ENCODE measurements at regions not wholly inside any gene's neighbourhood (a gene's known extent, or its start where the extent isn't known, plus 50 kb on each side); places are given as distances from the start of the nearest gene placed in this dataset.

- no peak for DNase-seq (ENCODE audit: low spot score)
These were observed 54.8 kb downstream of the CCDC71L start for GRCh38 chr7:106606120-106606519.

GRCh38 chr7:106604971-106605370, 56.0 kb downstream of the CCDC71L start:
- DNase-seq (ENCODE audit: low spot score): no peak

DNA sequence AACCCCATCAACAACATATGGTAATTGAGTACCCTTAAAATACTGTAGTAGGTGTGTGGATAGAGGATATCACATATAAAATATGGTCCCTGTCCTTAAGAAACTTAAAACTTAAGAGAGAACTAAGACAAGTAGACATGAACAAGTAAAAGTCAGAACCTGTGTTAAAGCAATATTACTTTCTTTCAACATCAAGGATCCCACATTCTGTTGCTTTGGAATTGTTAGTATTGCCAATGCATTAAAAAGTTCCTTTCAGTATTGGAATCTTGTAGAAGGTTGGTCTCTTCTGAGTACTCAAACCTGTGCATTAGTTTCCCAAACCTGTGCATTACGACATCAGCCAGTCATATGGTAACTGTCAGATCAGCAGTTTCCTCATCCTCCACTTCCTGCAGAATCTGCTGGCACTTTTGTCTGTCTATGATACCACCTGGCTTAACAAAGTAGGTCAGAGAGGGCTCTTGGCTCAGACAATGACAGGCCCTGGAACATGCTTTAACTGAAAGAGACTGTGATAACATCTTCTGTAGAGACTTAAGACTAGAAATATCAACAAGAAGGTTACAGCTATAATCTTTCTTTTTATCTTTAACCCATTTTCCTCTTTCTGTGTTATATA, 56.5 kb downstream of the CCDC71L start:
- no peak for DNase-seq (ENCODE audit: low spot score)

DNA sequence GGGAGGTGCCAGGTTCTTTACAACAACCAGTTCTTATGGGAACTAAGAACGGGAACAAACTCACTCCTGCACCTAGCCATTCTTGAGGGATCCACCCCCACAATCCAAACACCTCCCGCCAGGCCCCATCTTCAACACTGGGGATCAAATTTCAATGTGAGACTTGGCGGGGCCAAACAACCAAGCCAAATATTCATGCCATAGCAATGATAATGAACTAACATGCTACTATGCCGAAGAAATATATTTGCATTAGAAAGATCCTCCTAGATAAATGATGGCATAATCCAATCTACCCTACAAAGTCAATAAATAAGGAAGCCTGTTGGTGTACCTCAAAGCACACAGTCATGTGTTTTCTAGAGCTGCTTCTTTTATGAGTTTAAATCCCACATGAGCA, 57.6 kb downstream of the CCDC71L start:
- DNase-seq (ENCODE audit: low spot score): no peak

DNA sequence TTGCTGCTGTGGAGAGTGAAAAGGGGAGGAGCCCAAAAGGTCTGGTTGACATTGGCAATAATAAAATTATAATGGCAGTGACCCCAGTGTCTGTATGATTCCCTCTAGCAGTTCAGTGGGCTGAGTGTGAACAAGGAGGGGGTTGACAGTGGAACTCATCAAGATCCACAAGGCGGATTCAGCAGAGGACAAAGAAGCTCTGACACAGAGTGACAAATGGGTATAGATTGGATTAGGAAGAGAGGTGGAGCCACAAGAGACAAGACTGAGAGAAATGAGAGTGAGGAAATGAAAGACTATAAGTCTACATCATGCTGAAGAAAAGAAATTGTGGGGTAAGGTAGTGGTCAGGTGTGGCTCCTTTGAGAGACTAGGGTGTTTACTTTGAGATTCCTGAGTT, 58.9 kb downstream of the CCDC71L start:
- no peak for DNase-seq (ENCODE audit: low spot score)

- DNase-seq (ENCODE audit: low spot score): no peak
These were observed 60.2 kb downstream of the CCDC71L start for GRCh38 chr7:106600569-106601373.

DNA sequence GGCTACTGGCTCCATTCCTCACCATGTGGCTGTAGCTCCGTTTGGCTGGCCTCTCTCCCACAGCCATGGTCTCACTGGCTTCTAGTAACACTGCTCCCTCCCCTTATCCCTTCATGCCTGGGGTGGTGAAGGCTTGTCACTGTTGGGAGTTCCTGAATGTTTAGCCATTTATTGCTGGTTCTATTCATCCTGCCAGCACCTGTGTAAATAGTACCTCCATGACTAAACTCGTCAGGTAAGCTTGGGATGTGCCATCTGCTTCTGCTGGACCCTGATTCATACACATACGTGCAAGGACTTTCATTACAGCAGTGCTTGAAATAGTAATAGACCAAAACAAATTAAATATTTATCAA, 61.6 kb downstream of the CCDC71L start:
- DNase-seq (ENCODE audit: low spot score): no peak

GRCh38 chr7:106598663-106599342, 62.2 kb downstream of the CCDC71L start:
- DNase-seq (ENCODE audit: low spot score): peak; percentile 67

DNA sequence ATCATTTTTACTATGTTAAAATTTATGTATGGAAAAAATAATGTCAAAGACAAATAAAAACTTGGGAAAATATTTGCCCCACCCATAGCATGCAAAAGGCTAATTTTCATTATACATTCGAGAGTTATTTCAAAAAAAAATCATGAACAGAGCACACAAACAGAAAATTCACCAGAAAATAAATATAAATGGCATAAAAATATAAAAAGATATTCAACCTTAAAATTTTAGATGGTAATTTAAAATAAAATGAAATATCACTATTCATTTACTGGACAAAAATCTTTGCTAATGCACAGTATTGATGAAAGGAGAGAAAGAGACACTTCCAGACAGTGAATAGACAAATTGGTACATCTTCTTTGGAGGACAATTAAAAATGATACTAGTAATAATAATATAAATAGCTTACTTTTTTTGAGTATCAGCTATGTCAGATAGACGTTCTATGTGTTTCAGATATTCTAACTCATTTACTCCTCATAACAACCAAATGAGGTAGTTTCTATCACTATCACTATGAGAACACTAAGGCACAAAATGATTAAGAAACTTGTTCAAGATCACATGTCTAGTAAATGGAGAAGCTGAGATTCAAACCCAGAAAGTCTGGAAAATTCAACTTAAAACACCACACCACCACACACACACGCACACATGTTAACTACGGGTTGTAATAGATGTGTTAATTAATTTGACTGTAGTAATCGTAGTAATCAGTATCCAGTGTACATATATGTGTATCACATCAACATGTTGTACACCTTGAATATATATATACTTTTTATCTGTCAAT, 63.0 kb downstream of the CCDC71L start:
- no peak for DNase-seq (ENCODE audit: low spot score)

GRCh38 chr7:106597014-106597413, 63.9 kb downstream of the CCDC71L start:
- DNase-seq (ENCODE audit: low spot score): no peak

DNA sequence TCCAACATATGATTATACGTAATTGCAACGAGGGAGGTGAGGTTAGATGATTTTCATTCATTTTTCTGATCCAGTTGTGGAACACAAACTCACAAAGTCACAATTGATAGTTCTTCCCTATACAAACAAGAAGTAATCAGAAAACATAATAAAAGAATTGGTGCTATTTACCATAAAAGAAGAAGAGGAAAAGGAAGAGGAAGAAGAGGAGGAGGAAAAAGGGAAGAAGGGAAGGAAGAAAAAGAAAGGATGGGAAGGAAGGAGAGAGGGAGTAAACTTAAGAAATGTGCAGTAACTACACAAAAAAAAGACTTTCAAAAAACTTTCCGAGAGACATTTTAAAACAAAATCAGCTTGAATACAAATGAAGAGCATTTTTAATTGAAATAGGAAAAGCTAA, 65.0 kb downstream of the CCDC71L start:
- DNase-seq (ENCODE audit: low spot score): no peak

GRCh38 chr7:106593028-106593417, 67.9 kb downstream of the CCDC71L start:
- no peak for DNase-seq (ENCODE audit: low spot score)

- DNase-seq (ENCODE audit: low spot score): no peak
These were observed 68.5 kb downstream of the CCDC71L start for GRCh38 chr7:106592282-106593027.

GRCh38 chr7:106591146-106591545, 69.8 kb downstream of the CCDC71L start:
- DNase-seq (ENCODE audit: low spot score): no peak

GRCh38 chr7:106590209-106590816, 70.6 kb downstream of the CCDC71L start:
- no peak for DNase-seq (ENCODE audit: low spot score)

- no peak for DNase-seq (ENCODE audit: low spot score)
These were observed 71.6 kb downstream of the CCDC71L start for GRCh38 chr7:106589198-106589879.

DNA sequence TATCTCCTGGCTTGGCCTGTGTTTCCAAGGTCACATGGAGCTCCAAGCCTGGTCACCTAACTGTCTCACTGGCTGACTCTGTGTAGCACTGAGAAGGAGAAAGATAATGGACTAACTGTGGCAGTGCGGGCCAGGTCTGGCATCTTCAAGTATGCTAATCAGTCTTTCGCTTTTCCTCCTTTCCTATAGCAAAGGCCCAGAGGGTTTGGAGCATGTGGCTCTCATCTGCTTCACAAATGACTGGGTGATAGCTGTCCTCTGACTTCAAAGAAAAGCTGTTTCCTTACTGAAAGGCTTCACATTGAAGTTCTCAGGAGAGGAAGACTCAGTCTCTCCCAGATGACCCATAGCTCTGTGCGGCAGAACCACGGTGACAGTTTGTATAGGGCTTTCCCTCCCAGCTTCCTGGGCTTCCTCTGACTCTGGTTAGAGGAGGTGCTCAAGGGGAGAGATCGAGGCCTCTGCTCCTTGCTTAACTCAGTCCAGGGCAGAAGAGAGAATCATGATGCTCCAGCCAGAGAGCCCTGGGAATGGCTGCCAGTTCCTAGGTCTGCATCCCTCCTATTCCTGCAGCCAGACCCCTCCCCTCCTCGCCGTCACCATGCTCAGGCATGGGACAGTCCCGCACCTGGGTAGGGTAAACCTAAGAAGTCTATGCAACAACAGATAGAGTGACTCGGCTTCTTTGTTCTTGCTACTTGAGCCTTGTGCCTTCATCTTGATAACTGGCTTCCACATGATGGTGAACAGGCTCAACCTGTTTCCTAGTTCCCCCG, 72.3 kb downstream of the CCDC71L start:
- DNase-seq (ENCODE audit: low spot score): no peak

DNA sequence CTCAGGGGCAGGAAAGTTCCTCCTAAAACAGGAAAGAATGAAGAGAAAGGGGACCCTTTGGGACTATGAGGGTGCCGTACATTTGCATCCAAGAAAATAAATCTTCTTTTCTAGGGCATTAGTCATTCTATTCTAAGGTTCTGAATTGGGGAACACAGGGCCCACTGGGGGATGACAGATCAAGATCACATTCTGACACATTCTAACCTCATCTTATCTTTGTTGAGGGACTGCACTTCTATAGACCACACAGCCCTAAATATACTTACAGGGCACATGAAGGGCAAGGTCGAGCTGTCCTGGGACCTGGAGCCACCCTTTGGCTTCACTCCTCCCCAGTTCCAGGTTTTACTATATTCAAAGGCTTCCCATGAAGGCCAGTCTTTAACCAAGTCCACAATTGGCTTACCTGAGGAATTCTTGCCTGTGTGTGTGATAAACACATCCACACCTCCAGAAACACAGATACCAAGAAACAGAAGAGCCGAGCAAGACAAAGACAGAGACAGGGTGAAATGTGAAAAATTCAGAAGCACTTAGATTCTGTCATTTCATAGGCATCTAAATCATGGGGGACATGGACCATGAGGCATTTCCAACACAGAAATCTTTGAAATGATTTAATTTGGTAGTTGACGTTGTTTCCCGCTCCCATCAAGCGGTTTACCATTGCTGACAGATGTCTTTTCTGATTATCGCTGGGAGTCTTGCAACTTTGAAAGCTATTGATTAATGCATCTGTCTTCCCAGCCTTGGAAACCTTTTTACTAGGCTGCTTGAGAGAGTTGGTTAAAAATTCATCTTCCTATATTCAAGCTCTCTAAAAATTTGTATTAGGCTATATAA, 75.8 kb downstream of the CCDC71L start:
- DNase-seq (ENCODE audit: low spot score): no peak

Data from ureter (tissue), 1 donor.